HG03460 (cell line): ENCODE measurements at regions not wholly inside any gene's neighbourhood (a gene's known extent, or its start where the extent isn't known, plus 50 kb on each side); places are given as distances from the start of the nearest gene placed in this dataset.

ENCODE experiments used
- ATAC-seq: cut with Tn5 transposase; IDR thresholded peaks from one replicate; pipeline ENCODE4 v1.9.1; 2021; ENCODE audit not compliant: unreplicated experiment

DNA sequence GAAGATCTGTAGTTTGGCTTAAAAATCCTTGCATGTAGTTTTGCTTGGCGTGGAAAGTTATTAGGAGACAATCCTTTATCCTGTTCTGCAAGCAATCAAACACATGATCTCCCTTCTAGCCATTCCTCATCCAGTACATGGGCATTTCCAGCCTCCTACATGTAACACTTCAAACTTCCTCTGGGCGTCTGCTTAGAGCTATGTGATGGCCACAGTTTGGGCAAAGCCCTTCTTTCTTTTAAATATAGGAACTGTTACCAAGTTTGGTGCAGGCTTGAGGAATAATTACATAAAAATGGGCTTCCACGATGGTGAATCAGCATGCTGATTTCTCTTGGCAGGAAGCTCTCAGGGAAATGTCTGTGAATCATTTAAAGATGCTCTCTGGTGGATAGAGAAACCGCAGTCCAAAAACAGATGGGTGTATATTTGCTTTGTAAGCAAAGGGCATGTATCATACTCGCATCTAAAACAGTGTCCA is 176.9 kb upstream of the FMN2 start:
- ATAC-seq = no peak

DNA sequence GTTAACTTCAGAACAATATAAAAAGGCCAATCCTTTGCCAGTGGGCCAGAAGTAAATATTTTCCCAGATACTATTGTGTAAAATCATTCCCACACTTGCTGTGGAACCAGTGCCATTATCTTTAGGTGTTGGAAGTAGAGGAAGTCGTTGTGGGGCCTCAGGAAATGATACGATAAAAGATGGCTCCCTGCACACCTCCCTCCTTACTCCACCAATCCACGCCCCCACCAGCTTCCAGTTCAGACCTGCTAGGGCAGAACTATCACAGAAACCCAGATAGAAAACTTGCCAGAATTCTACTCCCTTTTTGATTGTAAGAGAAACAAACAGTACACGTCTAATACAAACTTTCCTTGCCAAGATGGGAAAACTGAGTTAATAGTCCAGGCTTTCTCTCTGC is 173.0 kb upstream of the FMN2 start:
- no peak for ATAC-seq

DNA sequence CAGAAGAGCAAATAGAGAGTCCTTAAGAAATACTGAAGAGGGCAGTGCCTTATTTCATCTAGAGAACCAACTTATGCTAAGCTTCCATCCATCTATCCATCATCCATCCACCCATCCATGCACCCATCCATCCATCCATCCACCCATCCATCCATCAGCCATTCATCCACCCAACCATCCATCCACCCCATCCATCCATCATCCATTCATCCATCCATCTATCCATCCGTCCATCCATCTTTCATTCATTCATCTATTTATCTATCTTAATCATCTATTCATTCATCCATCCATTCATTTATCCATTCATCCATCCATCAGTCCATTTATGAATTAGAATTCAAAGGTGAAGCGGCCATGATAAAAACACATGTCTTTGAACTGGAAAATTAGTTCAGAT is 171.5 kb upstream of the FMN2 start:
- ATAC-seq = no peak

DNA sequence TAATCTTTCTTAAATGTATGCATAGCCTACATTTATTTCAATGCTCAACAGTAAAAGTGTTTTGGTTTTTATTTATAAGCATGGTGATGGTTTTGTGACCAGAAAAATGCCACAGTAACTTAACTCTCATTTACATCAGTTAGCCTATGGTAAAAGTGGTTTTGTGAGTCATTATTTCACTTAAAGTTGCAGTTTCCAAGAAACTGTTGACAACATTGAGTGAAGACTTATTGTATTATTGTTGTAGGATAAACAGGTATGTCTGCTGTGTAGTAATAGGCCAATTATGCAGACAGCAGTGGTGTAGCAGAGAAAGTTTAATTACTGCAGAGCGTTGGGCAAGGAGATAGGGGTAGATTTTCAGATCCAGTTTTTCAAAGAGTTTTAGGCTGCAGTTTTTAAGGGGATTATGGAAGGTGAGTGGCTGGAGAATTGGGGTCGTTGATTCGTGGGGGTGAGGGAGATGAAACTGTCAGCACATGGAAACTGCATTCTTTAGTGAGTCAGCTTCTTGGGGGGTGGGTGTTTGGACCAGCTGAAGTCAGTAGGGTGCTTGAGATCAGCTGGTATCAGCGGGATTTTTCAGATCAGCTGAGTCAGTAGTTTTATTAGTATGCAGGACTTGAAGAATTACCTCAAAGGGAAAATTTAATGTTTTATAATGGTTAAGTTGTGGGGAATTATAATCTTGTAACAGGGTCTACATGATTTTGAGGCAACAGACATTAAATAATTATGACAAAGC is 168.7 kb upstream of the FMN2 start:
- ATAC-seq = no peak

DNA sequence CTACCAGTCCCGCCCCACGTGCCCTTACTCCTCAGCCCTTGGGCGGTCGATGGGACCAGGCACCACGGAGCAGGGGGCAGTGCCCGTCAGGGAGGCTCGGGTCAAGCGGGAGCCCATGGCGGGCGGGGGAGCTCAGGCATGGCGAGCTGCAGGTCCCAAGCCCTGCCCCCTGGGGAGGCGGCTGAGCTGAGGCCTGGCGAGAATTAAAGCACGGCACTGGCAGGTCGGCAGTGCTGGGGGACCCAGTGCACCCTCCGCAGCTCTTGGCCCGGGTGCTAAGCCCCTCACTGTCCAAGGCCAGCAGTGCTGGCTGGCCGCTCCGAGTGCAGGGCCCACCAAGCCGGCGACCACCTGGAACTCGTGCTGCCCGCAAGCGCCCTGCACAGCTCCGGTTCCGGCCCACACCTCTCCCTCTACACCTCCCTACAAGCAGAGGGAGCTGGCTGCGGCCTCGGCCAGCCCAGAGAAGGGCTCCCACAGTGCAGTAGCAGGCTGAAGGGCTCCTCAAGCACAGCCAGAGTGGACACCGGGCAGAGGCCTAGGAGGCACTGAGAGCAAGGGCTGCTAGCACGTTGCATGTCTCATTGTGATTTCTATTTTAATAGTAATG is 166.8 kb upstream of the FMN2 start:
- ATAC-seq = no peak

DNA sequence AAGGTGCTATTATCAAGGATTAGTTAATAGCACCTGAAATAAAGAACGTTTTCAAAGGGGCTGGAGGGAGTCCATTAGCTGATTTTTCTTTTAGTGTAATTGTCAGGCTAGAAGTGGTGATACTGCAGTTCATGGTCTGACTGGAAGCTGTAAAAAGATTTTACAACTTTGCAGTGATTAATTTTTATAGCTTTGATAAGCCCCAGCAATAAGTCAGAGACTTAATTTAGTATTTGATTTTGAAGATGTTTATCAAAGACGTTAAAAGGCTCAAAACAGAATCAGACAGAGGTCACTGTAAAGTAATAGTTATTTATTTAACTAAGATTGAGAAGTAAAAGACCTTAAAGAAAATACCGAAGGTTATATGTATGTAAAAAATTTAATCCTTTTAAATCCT is 165.5 kb upstream of the FMN2 start:
- ATAC-seq = no peak

DNA sequence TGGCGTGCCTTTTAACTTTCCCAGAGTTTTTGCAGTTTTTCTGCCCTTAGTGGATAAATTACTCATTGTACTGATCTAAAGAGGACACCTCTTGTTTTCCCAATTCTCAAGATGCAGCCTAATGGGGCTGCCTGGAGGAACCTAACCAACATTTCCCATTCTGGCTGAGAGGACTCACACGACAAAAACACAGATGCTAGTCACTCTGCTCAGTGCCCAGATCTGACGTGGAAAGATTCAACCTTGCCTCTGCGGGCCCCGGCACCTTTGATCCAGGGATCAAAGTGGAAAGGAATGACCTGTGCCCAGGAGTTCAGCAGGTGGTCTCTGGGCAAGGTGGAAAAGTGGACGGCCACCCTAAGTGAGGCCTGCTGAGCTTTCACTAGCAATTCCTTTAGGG is 162.4 kb upstream of the FMN2 start:
- no peak for ATAC-seq

DNA sequence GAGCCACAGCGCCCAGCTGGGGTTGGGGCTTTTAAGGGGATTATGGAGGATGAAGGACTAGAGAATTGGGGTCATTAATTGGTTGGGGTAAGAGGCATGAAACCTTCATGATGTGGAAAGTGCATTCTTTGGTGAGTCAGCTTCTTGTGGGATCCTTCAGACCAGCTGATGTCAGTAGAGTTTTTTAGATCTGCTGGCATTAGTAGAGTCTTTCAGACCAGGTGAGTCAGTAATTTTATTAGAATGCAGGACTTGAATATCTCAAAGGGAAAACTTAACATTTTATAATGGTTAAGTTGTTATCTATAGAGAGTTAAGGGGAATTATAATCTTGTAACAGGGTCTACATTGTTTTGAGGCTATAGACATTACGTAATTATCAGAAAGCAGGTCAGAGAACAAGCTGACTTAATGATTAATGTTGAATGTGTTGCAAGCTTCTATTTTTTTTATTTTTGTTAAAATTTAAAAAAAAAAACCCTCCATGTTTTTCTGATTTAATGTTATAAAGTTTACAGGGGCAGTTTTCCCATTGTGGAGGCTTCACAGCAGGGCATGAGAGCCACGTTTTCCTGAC is 160.9 kb upstream of the FMN2 start:
- no peak for ATAC-seq

DNA sequence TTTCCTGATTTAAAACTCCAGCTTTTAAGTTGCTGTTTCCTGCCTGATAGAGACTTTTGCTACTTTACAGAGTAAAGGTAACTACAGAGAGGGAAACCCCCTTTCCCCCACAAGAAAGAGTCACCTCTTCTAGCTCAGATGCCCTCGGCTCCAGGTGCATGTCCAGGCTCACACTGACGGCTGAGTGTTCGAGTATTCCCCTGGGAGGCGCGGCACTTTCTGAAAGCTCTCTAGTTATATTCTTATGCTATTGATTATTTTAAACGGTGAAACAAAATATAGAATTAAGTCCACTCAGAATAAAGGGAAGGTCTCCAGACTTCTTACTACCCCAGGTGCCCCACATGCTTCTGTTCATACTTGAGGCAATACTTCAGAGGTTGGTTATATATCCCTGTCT is 160.3 kb upstream of the FMN2 start:
- no peak for ATAC-seq

DNA sequence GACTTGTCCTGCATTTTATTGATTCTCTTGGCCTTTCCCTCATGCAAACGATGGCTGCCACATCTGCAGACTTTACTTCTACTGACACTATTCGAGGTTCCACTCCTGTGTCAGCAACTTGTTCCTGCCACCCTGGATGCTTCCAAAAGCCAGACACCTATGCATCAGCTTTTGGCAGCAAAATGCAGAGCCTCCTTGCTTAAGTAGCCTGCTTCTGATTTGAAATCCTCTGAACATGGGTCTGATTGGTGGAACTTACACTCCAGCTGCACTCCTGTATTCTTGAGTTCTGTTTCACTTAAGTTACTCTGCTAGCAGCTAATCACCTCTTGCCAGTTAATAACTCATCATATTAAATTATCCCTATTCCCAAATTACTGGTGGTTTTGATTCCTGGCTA is 152.1 kb upstream of the FMN2 start:
- no peak for ATAC-seq

DNA sequence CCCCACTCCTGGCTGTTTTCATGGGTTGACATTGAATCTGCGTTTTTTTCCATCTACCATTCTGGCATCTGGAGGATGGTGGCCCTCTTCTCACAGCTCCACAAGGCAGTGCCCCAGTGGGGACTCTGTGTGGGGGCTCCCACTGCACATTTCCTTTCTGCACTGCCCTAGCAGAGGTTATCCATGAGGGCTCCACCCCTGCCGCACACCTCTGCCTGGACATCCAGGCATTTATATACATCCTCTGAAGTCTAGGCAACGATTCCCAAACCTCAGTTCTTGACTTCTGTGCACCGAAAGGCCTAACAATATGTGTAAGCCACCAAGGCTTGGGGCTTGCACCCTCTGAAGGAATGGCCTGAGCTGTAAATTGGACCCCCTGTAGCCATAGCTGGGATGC is 147.9 kb upstream of the FMN2 start:
- no peak for ATAC-seq

DNA sequence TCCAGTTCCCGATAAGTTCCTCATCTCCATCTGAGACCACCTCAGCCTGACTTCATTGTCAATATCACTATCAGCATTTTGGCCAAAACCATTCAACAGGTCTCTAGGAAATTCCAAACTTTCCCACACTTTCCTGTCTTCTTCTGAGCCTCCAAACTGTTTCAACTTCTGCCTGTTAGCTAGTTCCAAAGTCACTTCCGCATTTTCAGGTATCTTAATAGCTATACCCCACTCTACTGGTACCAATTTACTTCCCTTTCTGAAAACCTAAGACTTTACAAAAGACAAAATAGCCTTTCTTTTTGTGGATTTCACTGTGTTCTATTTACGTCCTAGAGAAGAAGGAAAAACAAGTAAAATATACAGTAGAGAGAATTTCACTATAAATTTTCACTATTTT is 147.0 kb upstream of the FMN2 start:
- ATAC-seq = no peak

DNA sequence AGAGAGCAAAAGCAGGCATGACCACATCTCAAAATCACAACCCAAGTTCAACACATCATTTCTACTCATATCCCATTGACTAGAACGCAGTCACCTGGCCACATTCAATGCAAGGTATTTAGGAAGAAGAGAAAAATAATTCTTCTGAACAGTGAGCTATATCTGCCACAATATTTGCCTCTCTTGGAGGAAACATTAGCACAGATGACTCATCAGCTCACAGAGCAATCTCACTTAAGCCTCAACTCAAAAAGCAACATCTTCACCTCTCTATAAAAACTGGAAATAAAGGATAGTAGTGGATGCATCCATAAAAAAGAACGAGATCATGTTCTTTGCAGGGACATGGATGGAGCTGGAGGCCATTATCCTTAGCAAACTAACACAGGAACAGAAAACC is 143.9 kb upstream of the FMN2 start:
- no peak for ATAC-seq

DNA sequence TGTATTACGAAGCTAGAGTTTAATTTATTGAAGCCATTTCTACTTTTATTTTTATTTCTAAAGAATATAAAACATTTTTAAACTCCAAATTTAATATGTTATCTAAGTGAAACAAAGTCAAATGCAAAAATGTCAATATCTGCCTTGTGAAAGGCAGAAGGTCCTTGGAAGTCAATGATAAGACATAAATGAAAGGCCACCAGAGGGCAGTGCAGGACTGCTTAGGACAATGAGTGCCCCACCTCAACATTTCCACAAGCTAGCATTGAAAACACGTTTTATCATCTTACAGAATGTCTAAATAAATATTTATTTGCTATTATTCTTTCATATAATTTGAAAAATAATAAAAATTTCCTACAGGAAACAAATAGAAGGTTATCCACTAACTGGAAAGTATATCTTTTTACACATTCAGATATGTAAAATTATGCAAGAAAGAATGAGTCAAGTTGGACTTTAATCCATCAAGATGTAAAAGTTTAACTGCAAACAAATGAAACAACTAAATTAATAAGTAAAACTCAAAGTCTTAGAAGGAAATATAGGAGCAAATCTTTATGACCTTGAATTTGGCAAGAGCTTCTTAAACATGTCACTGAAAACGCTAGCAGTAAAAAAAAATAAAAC is 140.1 kb upstream of the FMN2 start:
- peak; percentile 55 for ATAC-seq

DNA sequence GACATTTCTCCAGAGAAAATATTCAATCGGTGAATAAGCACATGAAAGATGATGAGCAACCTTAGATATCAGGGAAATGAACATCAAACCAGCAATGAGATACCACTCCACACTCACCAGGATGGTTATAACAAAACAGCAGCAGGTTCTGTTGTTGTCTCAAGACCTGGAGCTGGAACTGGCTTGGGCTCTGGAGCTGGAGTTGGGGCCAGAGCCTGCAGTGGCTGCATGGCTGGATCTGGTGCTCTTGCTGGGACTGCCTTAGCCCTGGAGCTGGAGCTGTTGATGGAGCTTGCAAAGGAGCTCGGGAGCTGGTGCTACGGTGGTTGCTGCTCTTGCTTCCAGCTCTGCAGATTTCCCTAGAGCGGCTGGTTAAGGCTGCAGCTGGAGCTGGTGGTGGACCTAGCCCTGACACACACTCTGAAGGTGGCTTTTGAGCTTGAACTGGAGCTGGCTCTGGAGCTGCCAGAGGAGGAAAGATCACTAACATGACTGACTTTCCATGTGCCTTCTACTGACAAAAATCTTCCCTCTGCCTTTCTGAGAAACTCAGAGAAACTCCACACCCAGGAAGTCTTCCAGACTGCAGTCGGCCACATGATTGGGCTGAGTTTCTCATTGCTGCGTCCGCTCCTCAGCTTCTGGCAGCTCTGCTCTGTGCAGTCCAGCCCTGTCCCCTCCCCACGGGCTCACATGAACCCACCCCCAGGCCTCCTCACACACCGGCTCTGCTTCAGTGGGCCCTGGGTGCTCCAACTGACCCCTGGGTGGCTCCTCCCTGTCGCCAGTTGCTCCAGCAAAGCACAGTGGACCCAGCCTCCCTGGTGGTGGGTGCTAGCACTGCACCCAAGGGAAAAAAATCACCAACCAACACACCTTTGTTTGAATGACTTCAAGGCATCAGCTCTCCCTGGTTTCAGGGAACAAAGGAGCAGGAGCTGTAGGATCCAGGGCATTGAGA is 139.1 kb upstream of the FMN2 start:
- no peak for ATAC-seq

DNA sequence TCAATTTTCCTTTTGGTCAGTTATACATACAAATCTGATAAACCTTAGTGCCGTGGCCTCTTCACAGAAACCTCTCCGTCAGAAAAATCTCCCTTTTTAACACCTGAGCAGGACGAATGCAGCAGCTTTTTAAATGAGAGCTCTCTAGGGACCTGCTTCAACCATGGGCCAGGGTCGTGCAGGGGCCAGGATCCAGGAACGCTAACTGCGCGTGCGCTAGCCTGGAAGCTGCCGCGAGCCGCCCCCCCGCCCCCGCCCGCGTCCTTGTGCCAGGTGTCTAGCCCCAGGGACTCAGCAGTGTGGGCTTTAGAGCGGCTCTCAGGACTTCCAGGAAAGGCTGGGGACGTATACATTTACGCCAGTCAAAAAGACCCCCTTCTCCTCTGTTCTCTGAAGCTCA is 136.8 kb upstream of the FMN2 start:
- no peak for ATAC-seq

DNA sequence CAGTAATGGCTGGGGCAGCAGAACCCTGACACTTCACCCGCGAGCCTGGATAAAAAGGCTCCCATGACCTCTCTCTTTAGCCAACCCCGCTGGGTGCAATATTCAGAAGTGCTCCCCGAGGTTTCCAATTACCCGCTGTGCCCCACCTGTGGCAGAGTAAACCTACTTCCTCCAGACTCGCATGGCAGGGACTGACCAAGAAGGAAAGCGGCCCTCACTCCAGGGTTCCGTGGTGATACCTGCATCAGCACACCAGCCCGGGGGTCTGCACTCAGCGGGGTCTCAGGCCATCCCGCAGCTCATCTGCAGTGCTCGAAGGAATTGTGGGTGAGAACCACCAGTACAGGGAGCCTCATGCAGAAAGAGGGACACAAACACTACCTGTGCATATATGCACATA is 136.3 kb upstream of the FMN2 start:
- ATAC-seq = no peak

DNA sequence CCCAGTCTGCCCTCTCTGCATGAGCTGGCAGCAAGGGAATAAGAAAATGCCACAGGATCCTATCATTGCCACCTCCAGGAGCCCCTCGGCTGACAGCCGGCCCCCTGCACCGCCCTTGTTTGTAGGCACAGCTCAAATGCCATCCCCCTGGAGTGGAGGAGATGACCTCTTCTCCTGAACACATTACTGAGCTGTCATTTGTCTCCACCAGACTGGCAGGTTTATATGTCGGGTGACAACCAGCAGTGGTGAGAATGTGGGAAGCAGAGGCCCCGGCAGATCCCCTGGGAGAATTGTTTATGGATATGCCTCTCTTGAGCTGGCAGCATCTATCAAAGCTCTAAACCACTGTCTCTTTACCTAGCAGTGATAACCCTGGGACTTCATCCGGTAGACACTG is 135.4 kb upstream of the FMN2 start:
- no peak for ATAC-seq

DNA sequence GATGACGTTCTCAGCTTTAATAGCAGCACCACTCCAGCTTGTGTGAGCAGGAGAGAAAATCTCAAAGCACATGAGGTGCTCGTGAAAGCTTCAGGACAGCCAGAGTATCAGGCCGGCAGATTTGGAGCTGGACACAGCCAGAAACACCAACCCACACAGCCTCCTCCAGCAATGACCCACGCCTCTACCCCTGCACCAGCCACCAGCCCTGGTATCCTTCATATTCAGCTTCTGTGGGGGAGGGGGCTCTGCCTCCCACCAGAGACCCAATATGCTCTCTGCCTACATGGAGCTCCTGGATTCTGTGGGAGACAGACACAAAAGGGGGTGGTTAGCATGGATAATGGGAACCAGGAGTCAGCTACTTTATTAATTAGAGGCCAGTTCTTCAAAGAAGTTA is 133.6 kb upstream of the FMN2 start:
- ATAC-seq = no peak

DNA sequence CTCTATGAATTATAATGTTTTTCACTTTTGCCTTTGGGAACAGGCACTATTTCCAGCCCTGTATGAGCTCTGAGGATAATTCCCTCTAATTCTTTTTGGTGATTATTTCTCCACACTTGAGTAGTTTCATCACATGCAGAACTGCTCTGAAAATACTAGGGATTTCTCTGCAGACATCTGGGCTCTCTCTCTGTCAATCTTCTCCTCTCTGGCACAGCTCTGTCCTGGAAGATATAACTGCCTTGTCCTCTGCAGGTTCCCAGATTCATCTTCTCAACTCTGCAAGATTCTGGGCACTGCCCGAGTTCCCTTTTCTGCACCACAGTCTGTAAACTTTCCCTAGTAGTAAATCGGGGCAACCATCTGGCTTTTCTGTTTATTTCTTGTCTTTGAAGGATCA is 131.3 kb upstream of the FMN2 start:
- ATAC-seq = no peak

DNA sequence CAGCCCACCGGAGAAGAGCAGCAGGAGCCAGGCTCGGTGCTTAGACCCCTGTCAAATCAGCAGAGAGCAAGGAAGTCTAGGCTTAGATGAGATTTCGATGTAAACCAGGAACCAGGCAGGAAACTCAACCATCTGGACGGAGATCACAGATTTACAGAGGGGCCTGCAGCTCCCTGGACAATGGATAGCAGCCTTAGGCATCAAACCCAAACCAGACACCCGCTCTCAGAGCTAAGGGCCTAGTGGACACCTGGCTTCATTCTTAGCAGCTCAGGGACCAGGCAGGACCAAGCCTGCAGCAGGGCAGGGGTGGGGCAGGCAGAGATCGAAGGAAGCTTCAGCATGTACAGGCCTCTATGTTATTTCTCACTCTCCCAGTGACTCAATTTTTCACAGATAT is 127.8 kb upstream of the FMN2 start:
- no peak for ATAC-seq
